Stomach (tissue), 4 donors: ENCODE measurements at regions not wholly inside any gene's neighbourhood (a gene's known extent, or its start where the extent isn't known, plus 50 kb on each side); places are given as distances from the start of the nearest gene placed in this dataset.

ENCODE experiments used
- EP300 ChIP-seq: sonication (generic); formaldehyde crosslinking; IDR thresholded peaks from one replicate; pipeline ENCODE4 v1.6.1; 2017; ENCODE audit warnings: antibody characterized with exemption
- POLR2A ChIP-seq, 4 donors: fragments of 450-650 bp; IDR thresholded peaks; one replicate each; pipeline ENCODE4 v1.6.1; 2016; ENCODE audit warnings: antibody characterized with exemption in 4 of 4, control low read depth in 2 of 4, mild to moderate bottlenecking in 1 of 4, moderate library complexity in 1 of 4
- POLR2AphosphoS5 ChIP-seq, 3 donors: sonication (generic); formaldehyde crosslinking; IDR thresholded peaks; one replicate each; pipeline ENCODE4 v1.6.1; 2016; ENCODE audit warnings: antibody characterized with exemption in 3 of 3
- TF ChIP-seq, protein P1 (sequence below), 7 experiments: fragments of 450-650 bp in 4 of 7; fragments of 200-600 bp in 3 of 7; sonication (generic) in 3 of 7; IDR thresholded peaks; one replicate each; pipeline ENCODE4 v1.5.1; 2016 to 2019; ENCODE audit warnings: antibody characterized with exemption in 7 of 7, control low read depth in 2 of 7, mild to moderate bottlenecking in 1 of 7

DNA sequence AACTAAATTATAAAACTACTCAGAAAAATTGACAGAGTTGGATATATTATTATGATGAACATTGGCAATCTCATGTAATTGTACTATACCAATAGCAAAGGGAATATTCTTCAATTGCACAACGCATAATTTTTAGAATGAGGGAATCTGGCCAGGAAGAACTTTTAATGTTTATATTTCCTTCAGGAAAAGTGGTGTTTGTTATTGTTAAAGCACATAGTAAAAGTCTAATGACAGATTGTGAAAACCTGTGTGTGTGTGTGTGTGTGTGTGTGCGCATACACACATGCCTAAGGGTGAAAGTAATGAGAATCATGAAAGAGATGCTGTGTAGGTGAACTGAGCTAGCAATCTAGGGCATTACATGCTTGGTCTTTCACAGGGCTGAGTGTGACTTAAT is 877.7 kb downstream of the SLC6A15 start:
- no peak for TF ChIP-seq POLR2A (IDR thresholded peaks at IDR 0.05)
- no peak for TF ChIP-seq POLR2AphosphoS5 (IDR thresholded peaks at IDR 0.05)
- TF ChIP-seq EP300: no peak
- TF ChIP-seq, protein P1, sequence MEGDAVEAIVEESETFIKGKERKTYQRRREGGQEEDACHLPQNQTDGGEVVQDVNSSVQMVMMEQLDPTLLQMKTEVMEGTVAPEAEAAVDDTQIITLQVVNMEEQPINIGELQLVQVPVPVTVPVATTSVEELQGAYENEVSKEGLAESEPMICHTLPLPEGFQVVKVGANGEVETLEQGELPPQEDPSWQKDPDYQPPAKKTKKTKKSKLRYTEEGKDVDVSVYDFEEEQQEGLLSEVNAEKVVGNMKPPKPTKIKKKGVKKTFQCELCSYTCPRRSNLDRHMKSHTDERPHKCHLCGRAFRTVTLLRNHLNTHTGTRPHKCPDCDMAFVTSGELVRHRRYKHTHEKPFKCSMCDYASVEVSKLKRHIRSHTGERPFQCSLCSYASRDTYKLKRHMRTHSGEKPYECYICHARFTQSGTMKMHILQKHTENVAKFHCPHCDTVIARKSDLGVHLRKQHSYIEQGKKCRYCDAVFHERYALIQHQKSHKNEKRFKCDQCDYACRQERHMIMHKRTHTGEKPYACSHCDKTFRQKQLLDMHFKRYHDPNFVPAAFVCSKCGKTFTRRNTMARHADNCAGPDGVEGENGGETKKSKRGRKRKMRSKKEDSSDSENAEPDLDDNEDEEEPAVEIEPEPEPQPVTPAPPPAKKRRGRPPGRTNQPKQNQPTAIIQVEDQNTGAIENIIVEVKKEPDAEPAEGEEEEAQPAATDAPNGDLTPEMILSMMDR (IDR thresholded peaks at IDR 0.05): no peak
